NCI-H1694 (cell line): ENCODE measurements at regions not wholly inside any gene's neighbourhood (a gene's known extent, or its start where the extent isn't known, plus 50 kb on each side); places are given as distances from the start of the nearest gene placed in this dataset.
"Not testable (repeated sequence)": the region's sequence is repeated elsewhere in the genome, so short reads cannot be mapped to it uniquely, and the experiment has no call there.

Source experiments
- DNase-seq: peaks from one replicate; lab custom pipeline; 2025; lab: John Stamatoyannopoulos, UW

GRCh38 chr16:33583702-33584101, 124.3 kb downstream of the TP53TG3F start:
- DNase-seq: not testable (repeated sequence)

GRCh38 chr16:33588589-33588988, 129.2 kb downstream of the TP53TG3F start:
- not testable (repeated sequence) for DNase-seq

GRCh38 chr16:33593344-33593743, 133.9 kb downstream of the TP53TG3F start:
- not testable (repeated sequence) for DNase-seq

DNA sequence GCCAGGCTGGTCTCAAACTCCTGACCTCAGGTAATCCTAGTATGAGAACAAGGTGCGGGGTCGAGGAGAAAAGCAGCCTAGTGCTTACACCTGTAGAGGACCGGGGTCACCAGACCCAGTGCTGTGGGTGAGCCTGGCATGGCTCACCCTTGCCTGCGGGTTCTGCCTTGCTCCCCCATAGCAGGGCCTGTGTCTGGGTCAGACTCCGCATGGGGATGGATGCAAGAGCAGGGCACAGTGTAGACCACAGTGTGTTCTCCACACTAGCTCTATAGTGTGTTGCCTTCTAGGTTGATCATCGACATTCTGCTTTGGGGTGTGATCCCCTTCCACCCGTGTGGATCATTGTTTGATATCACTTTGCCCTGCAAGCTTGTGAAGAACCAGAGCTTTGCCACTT, 135.7 kb downstream of the TP53TG3F start:
- not testable (repeated sequence) for DNase-seq

DNA sequence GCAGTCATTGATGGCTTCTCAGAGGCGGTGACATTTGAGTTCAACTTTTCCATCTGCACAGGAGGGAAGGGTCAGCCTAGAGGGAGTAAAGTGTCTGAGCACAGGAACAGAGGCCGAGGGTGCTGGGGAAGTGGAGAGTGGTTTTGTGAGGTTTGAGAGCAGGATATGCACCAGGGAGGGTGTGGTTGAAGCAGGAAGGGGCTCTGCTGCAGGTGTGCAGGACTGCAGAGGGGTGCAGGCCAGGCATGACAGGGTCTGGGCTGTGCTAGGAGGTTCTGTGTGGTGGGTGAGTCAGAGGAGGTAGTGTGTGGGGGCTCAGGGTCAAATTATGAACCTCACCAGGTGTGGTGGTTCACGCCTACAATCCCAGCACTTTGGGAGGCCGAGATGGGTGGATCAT, 141.6 kb downstream of the TP53TG3F start:
- DNase-seq: not testable (repeated sequence)

DNA sequence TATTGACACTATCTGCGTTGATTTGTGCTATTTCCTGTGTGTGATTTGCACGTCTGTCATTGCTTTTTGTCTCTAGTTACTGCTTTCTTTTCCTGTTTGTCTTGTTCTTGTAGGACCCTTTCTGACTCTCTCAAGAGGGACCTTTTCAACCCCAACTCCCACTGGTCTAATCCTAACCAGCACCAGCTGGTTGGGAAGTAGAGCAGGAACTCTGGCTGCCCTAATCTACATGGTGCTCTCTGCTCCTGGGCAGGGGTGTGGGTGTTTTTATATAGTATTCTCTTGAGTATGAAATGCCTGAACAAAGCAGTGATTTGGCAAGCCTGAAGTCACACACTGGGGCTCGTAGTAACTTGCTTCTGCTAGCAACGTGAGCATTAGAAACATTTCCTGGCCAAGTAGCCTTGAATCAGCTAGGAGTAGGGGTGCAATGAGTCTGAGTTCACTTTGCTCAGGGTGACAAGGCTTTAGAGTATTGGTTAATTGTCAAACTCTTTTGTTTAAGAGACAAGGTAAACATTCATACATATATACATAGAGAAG, 164.2 kb downstream of the TP53TG3F start:
- not testable (repeated sequence) for DNase-seq

DNA sequence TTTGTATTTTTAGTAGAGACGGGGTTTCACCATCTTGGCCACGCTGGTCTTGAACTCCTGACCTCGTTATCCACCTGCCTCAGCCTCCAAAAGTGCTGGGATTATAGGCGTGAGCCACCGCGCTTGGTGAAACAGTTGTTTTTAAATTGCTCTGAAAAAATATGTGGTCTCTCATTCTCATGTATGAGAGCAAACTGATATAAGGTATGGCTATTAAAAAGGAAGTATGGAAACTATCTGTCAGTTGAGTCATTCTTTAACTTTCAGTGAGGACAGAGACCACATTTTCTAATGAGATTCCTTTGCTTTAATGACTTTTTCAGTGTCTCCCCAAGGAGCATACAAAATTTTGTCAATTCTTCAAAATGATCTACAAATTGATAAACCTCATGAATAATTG, 169.5 kb downstream of the TP53TG3F start:
- DNase-seq: not testable (repeated sequence)

DNA sequence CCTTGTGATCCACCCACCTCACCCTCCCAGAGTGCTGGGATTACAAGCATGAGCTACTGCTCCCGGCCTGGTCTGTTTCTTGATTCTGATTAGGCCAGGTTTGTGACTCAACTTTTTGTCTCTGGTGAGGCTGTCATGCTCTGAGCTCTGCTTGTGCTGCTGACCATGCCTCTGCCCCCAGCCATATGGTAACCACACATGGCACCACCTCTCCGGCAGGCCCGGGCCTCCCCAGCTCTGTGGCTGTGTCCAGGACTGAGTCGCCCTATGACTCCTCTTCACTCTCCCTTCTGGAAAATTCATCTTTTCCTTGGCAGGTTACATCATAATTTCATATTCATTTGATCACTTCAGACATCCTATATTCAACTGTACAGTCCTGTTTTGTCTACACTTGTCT, 172.3 kb downstream of the TP53TG3F start:
- not testable (repeated sequence) for DNase-seq

- not testable (repeated sequence) for DNase-seq
These were observed 174.6 kb downstream of the TP53TG3F start for GRCh38 chr16:33634057-33634456.

- not testable (repeated sequence) for DNase-seq
These were observed 177.3 kb downstream of the TP53TG3F start for GRCh38 chr16:33636760-33637159.

DNA sequence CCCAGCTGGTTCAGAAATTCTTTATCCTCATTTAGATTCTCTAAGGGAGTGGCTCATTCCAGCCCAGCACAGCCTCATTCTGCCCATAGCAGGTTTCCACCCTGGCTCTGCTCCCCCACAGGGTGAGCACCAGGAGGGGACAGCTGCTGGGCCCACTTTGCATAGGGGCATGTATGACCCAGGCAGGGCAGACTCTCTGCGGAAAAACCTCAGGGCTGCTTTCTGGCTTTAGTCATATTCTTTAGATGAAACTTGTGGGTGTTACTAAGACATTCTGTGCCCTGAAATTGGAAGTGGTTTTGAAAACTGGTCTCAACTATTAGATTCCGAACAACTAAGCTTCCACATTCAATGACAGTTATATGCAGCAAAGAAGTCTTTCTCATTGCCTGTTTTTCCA, 183.9 kb downstream of the TP53TG3F start:
- DNase-seq: not testable (repeated sequence)

GRCh38 chr16:33643698-33644381, 184.4 kb downstream of the TP53TG3F start:
- not testable (repeated sequence) for DNase-seq

DNA sequence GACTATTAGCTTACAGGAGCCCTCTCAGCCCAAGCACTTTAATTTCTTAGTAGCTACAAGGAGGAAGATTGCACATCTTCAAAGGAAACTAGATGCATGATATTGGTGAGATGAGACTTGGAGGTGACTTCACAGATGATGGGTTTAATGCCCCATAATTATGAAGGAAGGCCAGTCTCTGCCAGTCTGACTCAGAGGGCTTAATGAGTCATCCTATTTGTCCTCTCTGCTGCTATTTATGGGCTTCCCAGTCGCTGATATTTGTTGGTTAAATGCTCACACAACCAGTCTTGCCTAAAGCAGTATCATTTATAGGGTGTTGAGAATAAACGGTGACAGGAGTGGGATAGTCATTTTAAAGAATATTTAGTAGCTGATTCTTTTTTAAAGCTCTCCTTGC, 187.0 kb downstream of the TP53TG3F start:
- not testable (repeated sequence) for DNase-seq

DNA sequence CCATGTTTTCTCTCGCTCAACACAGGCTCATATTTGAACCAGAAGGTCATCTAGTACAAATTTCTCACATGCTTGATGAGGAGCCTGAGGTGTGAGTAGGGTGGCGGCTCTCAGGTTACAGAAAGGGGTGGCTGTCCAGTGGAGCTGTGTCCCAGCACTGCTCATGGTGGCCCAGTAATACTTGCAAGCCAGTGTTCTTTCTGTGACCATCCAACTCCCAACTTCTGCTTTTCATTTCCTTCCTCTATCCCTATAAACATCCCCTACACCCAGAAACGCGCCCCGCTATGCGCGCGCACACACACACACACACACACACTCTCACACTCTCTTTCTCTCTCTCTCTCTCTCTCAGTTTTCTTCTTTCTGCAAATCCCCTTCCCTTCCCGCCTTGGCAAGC, 196.3 kb downstream of the TP53TG3F start:
- not testable (repeated sequence) for DNase-seq

DNA sequence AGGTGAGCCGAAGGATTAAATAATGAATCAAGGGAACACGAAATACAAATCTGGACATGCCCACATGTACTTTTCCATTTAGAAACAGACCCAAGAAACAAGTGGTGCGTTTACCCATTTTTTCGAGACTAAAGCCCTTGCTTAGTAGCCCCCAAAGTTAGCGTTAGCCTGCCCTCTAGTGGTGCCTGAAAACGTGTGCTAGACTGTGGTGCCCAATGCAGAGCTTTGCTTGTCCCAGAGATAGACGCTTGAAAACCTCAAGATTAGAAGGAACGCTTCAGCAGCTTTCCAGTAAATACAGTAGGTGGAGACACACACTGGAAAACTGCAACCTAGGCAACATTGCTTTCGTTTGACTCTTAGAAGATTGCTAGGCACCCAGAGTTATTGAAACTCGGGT, 197.0 kb downstream of the TP53TG3F start:
- not testable (repeated sequence) for DNase-seq

DNA sequence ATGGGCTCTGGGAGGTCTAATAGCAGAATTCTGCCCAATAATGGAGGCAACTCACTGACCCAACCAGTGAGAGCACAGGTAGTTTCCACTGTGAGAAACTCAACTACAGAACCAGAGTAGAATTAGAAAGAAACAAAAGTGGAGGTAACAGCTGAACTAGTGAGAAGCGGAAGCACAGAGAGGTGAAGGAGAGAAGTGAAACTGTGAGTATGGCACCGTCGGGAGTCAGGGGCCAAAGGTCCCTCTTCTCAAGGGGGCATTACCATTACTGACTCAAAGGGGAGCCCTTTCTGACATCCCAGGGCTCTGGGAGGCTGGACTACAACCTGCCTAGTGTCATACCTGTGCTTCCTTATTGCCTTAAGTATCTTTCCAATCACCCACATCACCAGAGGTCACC, 198.3 kb downstream of the TP53TG3F start:
- DNase-seq: not testable (repeated sequence)

- not testable (repeated sequence) for DNase-seq
These were observed 221.4 kb downstream of the TP53TG3F start for GRCh38 chr16:33680791-33681190.

DNA sequence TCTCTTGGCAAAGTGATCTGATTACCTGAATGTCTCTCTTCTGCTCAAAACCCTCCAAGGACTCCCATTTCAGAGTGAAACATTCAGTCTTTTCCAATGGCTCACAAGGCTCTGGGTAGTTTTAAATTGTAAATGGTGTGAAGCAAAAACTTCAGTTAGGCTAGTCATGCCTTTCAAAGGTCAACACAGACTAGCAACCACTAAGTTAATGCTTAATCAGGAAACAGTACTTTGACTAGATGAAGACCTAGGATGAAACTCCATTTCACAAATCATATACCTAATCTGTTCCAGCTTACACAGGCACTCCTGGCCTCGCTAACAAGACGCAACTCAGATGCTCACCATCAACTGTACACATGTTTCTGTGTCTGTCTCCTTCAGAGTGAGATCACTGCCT, 240.9 kb downstream of the TP53TG3F start:
- DNase-seq: not testable (repeated sequence)

GRCh38 chr16:33706845-33707590, 247.6 kb downstream of the TP53TG3F start:
- not testable (repeated sequence) for DNase-seq

DNA sequence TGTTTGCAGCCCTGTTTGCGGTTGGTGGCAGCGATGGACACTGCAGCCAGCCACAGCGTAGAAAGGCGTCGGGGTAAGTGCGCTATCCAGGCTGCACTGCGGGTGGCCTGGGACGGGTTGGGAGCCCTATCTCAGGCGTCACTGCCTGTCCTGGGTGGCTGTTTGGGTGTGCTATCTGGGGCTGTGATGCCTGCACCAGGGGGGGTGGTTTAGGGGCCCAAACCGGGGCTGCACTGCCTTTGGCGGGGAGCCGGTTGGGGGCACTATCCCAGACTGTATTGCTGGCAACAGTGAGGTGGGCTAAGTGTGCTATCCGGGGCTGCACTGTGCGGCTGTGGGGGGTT, 248.2 kb downstream of the TP53TG3F start:
- DNase-seq: not testable (repeated sequence)

- not testable (repeated sequence) for DNase-seq
These were observed 250.7 kb downstream of the TP53TG3F start for GRCh38 chr16:33709856-33710695.

DNA sequence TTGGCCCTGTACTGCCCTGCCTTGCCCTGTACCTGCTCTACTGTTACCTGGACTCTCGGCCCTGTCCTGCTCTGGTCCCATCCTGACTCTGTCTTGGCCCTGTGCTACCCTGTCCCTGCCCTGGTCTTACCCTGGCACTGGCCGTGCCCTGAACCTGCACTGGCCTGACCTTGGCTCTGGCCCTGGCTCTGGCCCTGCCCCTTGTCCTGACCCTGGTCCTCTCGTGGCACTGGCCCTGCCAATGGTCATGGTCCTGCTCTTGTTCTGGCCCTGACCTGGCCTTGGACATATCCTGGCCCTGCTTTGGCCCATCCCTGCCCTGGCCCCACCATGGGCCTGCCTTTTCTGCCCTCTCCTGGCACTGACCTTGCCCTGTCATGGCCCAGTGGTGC, 251.3 kb downstream of the TP53TG3F start:
- DNase-seq: not testable (repeated sequence)
